HEK293T (cell line): ENCODE measurements at regions not wholly inside any gene's neighbourhood (a gene's known extent, or its start where the extent isn't known, plus 50 kb on each side); places are given as distances from the start of the nearest gene placed in this dataset.

ENCODE experiments used
- BHLHE40 ChIP-seq: fragments of 450-650 bp; IDR thresholded peaks from 2 replicates; pipeline ENCODE4 v1.6.1; 2016; ENCODE audit warnings: mild to moderate bottlenecking, moderate library complexity, borderline replicate concordance
- ELF4 ChIP-seq: fragments of 450-650 bp; IDR thresholded peaks from 2 replicates; pipeline ENCODE4 v1.6.1; 2017; ENCODE audit warnings: antibody characterized with exemption
- FOXA1 ChIP-seq: fragments of 450-650 bp; IDR thresholded peaks from 2 replicates; pipeline ENCODE4 v1.6.1; 2016; ENCODE audit warnings: mild to moderate bottlenecking
- FOXK2 ChIP-seq: fragments of 450-650 bp; IDR thresholded peaks from 2 replicates; pipeline ENCODE4 v1.6.1; 2016; ENCODE audit warnings: mild to moderate bottlenecking
- FOXM1 ChIP-seq: fragments of 450-650 bp; IDR thresholded peaks from 2 replicates; pipeline ENCODE4 v1.6.1; 2017; ENCODE audit warnings: mild to moderate bottlenecking, borderline replicate concordance
- HDGF ChIP-seq: fragments of 450-650 bp; IDR thresholded peaks from 2 replicates; pipeline ENCODE4 v1.6.1; 2017; ENCODE audit warnings: antibody characterized with exemption, borderline replicate concordance
- NFRKB ChIP-seq: fragments of 450-650 bp; IDR thresholded peaks from 2 replicates; pipeline ENCODE4 v1.6.1; 2016; ENCODE audit warnings: mild to moderate bottlenecking, moderate library complexity

- TF ChIP-seq BHLHE40 = no peak
- TF ChIP-seq FOXM1 = no peak
- TF ChIP-seq ELF4 = no peak
- no peak for TF ChIP-seq FOXK2
- TF ChIP-seq FOXA1 = no peak
- no peak for TF ChIP-seq NFRKB
- no peak for TF ChIP-seq HDGF
These were observed 2385.0 kb upstream of the TENM3 start for GRCh38 chr4:179858221-179858620.
